DMS153 treated with DMSO at 0.1 percent for 48 hours (cell line): ENCODE measurements at regions not wholly inside any gene's neighbourhood (a gene's known extent, or its start where the extent isn't known, plus 50 kb on each side); places are given as distances from the start of the nearest gene placed in this dataset.

Experiments used
- DNase-seq: peaks from one replicate; lab custom pipeline; 2025; ENCODE audit not compliant: unreplicated experiment; lab: John Stamatoyannopoulos, UW

DNA sequence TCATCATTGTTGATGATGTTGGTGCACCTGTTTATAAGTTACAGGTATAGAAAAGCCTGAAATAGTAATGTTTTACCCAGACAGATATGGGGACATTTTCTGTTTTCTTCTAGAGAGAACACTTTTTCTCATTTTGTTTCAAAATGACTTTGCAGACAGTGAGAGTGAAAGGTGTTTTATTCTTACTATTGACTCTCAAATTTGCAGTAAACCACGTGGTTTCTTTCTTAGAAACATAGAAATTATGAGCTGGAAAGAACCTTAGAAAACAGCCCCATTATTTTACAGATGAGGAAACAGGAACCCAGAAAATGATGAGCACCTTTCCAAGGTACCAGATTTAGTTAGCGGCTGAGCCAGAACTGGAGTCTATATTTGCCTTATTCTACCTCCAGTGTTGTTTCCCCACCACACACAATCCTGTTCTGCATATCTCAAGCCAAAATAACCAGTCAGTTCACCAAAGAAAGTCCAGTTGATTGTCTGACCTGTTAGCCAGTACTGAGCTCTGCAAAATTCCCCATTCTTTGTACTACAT lies 138.9 kb upstream of the AHR start:
- DNase-seq = no peak

DNA sequence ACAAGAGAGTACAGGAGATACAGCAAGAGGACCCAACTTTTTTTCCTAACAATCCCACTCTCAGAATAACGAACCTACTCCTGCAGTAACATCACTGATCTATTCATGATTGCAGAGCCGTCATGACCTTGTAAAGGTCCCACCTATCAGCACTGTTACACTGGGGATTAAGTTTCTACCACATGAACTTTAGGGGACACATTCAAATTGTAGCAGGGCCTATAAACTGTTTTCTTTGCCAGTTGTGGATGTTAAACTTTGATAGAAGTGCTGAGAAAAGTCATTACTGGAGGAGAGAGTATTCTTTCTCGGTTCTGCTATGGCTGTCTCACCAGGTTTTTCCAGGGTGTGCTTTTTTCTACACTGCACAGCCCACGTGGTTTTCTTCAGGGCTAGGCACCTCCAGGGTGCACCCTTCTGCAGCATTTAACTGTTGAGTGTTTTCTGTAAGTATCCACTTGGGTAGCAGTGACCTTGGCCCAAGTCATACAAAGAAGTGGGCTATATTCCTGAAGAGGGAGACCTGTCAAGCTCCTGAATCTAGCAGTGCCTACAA lies 131.6 kb upstream of the AHR start:
- DNase-seq = no peak

GRCh38 chr7:17168416-17168815 lies 130.0 kb upstream of the AHR start:
- no peak for DNase-seq

DNA sequence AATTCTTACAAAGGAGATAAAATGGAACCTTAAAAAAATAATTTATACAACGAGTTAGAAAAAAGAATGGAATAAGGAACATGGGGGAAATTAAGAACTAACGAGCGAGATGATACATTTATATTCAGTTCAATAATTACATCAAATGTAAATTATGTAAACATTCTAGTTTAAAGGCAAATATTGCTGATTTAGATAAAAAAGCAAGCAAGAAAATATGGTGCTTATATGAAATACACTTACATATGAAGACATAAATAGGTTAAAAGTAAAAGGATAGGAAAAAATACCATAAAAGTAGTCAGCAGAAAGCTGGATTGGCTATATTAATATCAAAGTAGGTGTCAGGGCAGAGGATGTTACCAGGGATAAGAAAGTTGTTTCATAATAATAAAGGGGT lies 127.0 kb upstream of the AHR start:
- no peak for DNase-seq

DNA sequence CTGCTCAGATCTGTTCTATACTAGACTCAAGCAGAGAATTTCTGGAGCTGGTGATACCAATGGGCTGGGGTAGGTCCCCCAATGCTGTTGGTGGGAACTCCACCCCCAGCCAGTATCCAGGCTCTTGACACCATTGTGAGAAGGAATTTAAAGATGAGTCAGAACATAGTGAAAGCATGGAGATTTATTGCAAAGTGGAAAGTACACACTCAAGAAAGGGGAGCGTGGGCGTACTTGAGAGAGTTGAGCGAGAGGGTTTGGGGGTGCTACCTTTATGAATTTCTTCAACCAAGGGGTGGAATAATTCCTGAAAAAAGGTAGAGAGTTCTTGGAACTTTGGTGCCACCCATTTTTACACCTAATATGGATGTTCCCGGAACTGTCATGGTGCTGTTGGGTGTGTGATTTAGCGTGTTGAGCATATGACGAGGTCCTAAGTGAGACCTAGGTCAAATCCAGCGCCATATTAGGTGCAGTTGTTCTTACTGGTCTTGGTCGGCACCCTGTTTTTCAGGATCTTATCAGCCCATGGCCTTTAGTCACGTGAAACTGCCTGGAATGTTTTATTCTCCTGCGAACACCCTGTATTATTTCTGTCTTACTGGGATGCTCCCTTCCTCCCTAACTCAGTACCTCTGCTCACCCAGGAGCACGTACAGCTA lies 122.0 kb upstream of the AHR start:
- no peak for DNase-seq

DNA sequence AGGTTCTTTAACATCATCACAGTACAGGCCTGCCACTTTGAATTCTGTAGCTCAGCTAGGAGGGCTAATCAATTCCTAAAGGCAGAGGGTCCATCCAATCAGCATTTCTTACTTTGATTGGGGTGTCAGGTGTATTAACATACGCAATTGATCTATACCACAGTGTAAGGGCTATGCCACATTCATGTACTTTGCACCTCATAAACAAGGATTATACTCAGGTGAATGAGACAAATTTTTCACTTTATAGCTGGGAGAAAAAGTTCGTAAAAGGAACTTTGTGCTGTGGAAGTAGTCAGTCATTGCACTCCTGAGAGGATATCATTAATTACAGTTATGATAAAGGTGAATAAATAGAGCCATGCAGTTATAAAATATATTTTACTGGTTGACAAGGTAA lies 119.9 kb upstream of the AHR start:
- no peak for DNase-seq

- DNase-seq = no peak
These were observed 117.0 kb upstream of the AHR start for GRCh38 chr7:17181482-17181881.

GRCh38 chr7:17183630-17184328 lies 114.7 kb upstream of the AHR start:
- no peak for DNase-seq

GRCh38 chr7:17184805-17185689 lies 113.4 kb upstream of the AHR start:
- no peak for DNase-seq

- DNase-seq = no peak
These were observed 112.8 kb upstream of the AHR start for GRCh38 chr7:17185690-17186070.

DNA sequence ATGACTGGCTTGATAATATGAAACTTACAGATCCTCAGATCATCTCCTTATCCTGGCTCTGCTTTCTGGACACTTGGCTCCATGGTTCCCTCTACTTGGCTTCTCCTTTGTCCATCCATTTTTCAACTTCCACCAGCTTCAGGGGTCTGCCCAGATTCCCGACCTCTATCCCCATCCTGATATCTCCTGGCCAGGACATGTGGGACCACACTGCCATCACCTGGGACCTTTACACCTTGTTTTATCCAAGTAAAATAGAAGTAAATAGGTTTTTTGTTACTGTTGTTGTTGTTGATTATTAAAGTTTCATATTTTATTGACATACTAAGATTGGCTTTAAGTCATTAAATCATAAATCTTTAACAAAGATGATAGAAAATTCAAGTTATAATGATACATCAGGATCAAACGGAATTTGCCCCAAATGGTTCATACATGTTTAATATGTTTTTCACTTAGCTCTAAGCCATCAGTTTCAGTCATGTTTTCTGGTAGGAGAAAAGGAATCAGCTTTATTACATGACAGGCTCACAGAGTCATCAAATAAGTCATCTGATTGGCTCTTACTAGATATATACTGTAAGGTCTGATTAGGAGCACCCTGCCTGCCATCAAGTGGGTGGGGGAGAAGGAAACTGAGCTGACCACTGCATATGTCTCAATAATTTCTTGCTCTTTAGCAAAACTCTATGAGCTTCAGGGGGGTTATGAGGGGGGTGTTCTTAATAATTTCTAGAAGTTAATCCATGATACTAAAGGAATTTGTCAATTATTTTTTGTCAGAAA lies 111.5 kb upstream of the AHR start:
- no peak for DNase-seq

- no peak for DNase-seq
These were observed 103.8 kb upstream of the AHR start for GRCh38 chr7:17194656-17195055.

GRCh38 chr7:17195576-17195975 lies 102.9 kb upstream of the AHR start:
- DNase-seq = no peak

DNA sequence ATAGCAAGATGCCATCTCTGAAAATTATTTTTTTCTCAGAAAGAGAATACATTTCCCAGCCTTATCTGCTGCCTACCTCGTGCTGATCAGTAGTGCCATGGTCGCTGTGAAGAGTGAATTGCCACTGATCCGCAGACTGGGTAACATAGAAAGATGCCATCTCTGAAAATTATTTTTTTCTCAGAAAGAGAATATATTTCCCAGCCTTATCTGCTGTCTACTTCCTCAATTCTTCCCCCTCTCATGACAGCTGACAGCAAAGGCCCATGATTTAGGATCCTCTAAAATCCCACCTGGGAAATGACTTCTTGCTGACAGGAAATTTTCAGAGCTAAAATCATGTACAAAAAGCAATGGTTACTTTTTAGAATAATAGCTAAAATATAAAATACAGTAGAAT lies 92.5 kb upstream of the AHR start:
- DNase-seq = no peak

GRCh38 chr7:17206349-17206905 lies 92.0 kb upstream of the AHR start:
- no peak for DNase-seq

DNA sequence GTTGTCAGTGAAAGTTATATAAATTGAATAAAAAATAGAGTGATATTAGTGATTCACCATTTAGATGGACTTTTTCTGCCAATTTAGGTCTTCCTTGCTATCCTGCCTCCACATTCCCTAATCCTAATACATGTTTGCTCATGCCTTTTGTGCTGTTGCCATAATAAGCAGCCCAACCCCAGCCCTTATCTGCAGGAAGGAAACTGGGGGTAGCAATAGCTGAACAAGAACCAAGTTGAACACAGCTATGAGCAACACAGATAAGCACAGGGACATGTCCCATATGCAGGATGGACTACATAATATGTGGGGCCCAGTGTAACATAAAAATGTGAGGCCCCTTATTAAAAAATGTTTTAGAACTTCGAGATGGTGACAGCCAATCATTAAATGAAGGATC lies 91.2 kb upstream of the AHR start:
- no peak for DNase-seq

GRCh38 chr7:17209101-17209500 lies 89.4 kb upstream of the AHR start:
- DNase-seq = no peak

DNA sequence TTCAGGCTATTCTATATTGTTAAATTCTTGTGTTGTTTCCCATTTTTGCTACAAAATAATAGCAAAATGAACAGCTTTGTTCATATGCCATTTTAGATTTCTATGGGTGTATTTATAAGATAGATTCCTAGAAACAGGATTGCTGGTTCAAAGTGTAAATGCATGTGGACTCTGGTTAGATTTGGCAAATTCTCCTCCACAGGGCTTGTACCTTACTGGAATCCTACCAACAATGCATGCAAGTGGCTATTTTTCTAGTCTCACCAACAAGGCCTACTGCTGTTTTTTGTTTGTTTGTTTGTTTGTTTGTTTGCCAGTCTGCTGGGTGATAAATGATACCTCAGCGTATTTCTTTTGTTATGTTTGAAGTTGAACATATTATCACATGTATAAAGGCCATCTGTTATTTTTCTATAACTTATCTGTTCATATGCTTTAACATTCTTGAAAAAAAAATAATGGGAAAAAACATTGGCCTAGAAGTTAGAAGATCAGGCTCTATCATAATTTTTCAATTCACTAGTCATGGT lies 87.1 kb upstream of the AHR start:
- no peak for DNase-seq

DNA sequence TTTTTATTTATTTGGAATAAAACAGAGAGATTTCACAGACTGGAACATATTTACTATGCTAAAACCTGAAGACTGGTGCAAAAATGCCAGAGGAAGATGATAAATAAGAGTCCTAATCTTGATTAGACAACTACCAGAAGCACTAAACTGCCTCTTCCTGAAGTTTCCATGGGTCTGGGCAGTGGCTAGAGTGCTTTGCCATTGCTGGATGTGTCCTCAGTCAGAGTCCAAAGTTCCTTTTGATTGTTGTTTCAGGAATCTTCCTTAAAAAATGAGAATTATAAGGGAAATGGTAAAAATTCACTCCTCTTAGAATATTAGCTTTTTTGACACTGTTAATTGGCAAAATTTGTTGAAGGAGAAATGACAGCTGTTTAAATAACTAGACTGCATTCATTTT lies 86.3 kb upstream of the AHR start:
- no peak for DNase-seq
